HG03457 (cell line): ENCODE measurements at regions not wholly inside any gene's neighbourhood (a gene's known extent, or its start where the extent isn't known, plus 50 kb on each side); places are given as distances from the start of the nearest gene placed in this dataset.

Experiments
- ATAC-seq: cut with Tn5 transposase; IDR thresholded peaks from one replicate; pipeline ENCODE4 v1.9.1; 2021; ENCODE audit warnings: moderate number of reproducible peaks; ENCODE audit not compliant: unreplicated experiment

- ATAC-seq: no peak
These were observed 395.7 kb upstream of the RARB start for GRCh38 chr3:25032344-25032743.

GRCh38 chr3:25033407-25034029 lies 394.5 kb upstream of the RARB start:
- ATAC-seq: peak; percentile 89

- no peak for ATAC-seq
These were observed 392.5 kb upstream of the RARB start for GRCh38 chr3:25035526-25035925.

- ATAC-seq: no peak
These were observed 391.4 kb upstream of the RARB start for GRCh38 chr3:25036633-25037032.

- ATAC-seq: no peak
These were observed 391.0 kb upstream of the RARB start for GRCh38 chr3:25037049-25037547.

GRCh38 chr3:25038271-25038670 lies 389.8 kb upstream of the RARB start:
- no peak for ATAC-seq

GRCh38 chr3:25038922-25039321 lies 389.1 kb upstream of the RARB start:
- ATAC-seq: no peak

- no peak for ATAC-seq
These were observed 387.3 kb upstream of the RARB start for GRCh38 chr3:25040748-25041147.

GRCh38 chr3:25041871-25042584 lies 386.0 kb upstream of the RARB start:
- ATAC-seq: no peak

- ATAC-seq: no peak
These were observed 384.9 kb upstream of the RARB start for GRCh38 chr3:25043177-25043576.

GRCh38 chr3:25043749-25044148 lies 384.3 kb upstream of the RARB start:
- no peak for ATAC-seq

GRCh38 chr3:25044762-25045710 lies 383.0 kb upstream of the RARB start:
- ATAC-seq: no peak

- ATAC-seq: no peak
These were observed 380.9 kb upstream of the RARB start for GRCh38 chr3:25046911-25047771.

- no peak for ATAC-seq
These were observed 378.8 kb upstream of the RARB start for GRCh38 chr3:25049304-25049703.

GRCh38 chr3:25053360-25053759 lies 374.7 kb upstream of the RARB start:
- no peak for ATAC-seq

GRCh38 chr3:25056036-25056755 lies 371.9 kb upstream of the RARB start:
- no peak for ATAC-seq

GRCh38 chr3:25056803-25057351 lies 371.2 kb upstream of the RARB start:
- ATAC-seq: no peak

GRCh38 chr3:25057379-25057778 lies 370.7 kb upstream of the RARB start:
- ATAC-seq: no peak

GRCh38 chr3:25064681-25065080 lies 363.4 kb upstream of the RARB start:
- ATAC-seq: no peak

- ATAC-seq: no peak
These were observed 358.1 kb upstream of the RARB start for GRCh38 chr3:25069970-25070369.
